ENCODE measurements at regions not wholly inside any gene's neighbourhood (a gene's known extent, or its start where the extent isn't known, plus 50 kb on each side); places are given as distances from the start of the nearest gene placed in this dataset.

DNA sequence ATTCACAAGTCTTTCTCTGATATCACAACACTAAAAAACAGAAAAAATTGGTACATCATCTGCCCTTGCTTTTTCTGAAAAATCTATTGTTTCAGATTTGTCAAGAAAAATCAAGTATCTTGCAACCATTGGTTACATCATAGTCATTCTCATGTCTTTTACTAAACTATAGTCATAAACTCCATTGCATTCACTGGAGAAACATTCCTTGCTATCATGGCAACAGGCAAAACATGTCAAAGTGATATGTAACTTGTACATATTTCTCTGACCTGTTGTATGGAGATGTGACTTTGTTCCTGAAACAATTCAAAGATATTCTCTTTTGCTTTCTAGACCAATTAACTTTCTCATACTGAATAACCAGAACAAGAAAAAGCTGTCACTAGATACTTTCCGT lies 121.9 kb upstream of the ANK2 start:
- H3K27me3 ChIP-seq (replicated peaks in 1 of 4; ENCODE audit: control extremely low read depth in 1 of 4, control insufficient read depth in 3 of 4, insufficient read depth in 4 of 4, low read length in 3 of 4) = no peaks in the 10 kb centered on the region
- ATAC-seq (ENCODE audit: low read depth) (no peak), DNase-seq (no peak)
- H3K4me3 ChIP-seq (ENCODE audit: control extremely low read depth in 1 of 5, extremely low read depth in 1 of 5, insufficient read depth in 1 of 5, low read depth in 2 of 5, low read length in 4 of 5) = no peak overlapping the region
- peaks cover 2% of the 10 kb centered on the region for H3K27me3 Mint-ChIP-seq
- no peaks in the 10 kb centered on the region for H3K9me3 Mint-ChIP-seq (ENCODE audit: insufficient read depth)
- H4K20me1 ChIP-seq (ENCODE audit: control insufficient read depth, insufficient read depth, low read length, poor library complexity, severe bottlenecking) = no peaks in the 10 kb centered on the region
- H2AFZ ChIP-seq (ENCODE audit: insufficient read depth, low read depth, low read length, poor library complexity, severe bottlenecking) = no peak overlapping the region
- ChIA-PET CTCF (interaction anchor here (1.0 to 2.5 kb wide), 2 partner anchors 11 to 24 kb away, joined by 3 to 14 read pairs; no protein-coding TSS in a partner anchor), POLR2A (no interaction called here)
- no peak overlapping the region for H3K4me3 Mint-ChIP-seq
- no peak overlapping the region for H3K27ac ChIP-seq (ENCODE audit: low read length in 2 of 2)
- H3K79me2 ChIP-seq (ENCODE audit: control insufficient read depth, insufficient read depth, low read length) = no peaks in the 10 kb centered on the region
- intact Hi-C loops (cut with micrococcal nuclease) = no loop called here
- no CpG with 5 or more reads among the region's 1 CpG for WGBS (ENCODE audit: insufficient coverage)
- no peaks in the 10 kb centered on the region for H3K4me1 Mint-ChIP-seq
- H3K36me3 ChIP-seq (replicated peaks in 1 of 2; ENCODE audit: control extremely low read depth in 1 of 2, control insufficient read depth in 1 of 2, extremely low read depth in 1 of 2, insufficient read depth in 2 of 2, low read length in 1 of 2) = no peaks in the 10 kb centered on the region
- H3K9ac ChIP-seq (ENCODE audit: low read length) = no peak overlapping the region
- no peaks in the 10 kb centered on the region for H3K4me1 ChIP-seq (ENCODE audit: control insufficient read depth in 2 of 2, insufficient read depth in 2 of 2, low read length in 2 of 2)
- no peaks in the 10 kb centered on the region for H3K9me3 ChIP-seq (ENCODE audit: control extremely low read depth in 1 of 3, control insufficient read depth in 2 of 3, insufficient read depth in 1 of 3, low read length in 2 of 3)
- H3K4me2 ChIP-seq (replicated peaks; ENCODE audit: low read depth, low read length, poor library complexity, severe bottlenecking) = no peak overlapping the region
- TF ChIP-seq EZH2 (IDR thresholded peaks at IDR 0.05; ENCODE audit: borderline replicate concordance, insufficient read depth, low read depth, low read length, poor library complexity, severe bottlenecking) = no peak
- TF ChIP-seq, protein P1, sequence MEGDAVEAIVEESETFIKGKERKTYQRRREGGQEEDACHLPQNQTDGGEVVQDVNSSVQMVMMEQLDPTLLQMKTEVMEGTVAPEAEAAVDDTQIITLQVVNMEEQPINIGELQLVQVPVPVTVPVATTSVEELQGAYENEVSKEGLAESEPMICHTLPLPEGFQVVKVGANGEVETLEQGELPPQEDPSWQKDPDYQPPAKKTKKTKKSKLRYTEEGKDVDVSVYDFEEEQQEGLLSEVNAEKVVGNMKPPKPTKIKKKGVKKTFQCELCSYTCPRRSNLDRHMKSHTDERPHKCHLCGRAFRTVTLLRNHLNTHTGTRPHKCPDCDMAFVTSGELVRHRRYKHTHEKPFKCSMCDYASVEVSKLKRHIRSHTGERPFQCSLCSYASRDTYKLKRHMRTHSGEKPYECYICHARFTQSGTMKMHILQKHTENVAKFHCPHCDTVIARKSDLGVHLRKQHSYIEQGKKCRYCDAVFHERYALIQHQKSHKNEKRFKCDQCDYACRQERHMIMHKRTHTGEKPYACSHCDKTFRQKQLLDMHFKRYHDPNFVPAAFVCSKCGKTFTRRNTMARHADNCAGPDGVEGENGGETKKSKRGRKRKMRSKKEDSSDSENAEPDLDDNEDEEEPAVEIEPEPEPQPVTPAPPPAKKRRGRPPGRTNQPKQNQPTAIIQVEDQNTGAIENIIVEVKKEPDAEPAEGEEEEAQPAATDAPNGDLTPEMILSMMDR (IDR thresholded peaks at IDR 0.05) = no peak
- H3K27ac Mint-ChIP-seq = no peak overlapping the region

DNA sequence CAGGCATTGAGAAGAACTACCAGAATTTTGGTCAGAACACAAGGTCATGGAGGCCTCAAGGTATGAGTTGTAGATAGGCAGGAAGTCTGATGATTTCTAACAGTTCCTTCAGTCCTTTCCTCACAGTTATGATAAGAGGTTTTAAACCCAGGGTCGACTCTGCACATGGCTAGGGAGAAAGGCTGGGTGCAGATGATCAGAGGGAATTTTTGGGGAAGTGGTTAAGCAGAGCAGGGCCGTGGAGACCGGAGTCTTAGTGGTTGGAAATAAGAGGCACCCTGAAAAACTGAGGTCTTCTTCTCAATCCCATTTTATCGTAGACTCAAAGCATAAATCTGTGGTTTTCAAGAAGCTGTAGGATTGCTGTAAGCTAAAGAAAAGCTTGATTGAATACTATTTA lies 118.5 kb upstream of the ANK2 start:
- Histone ChIP-seq H3K4me1 (ENCODE audit: control insufficient read depth in 2 of 2, insufficient read depth in 2 of 2, low read length in 2 of 2) (no peaks in the 10 kb centered on the region), H3K9me3 (ENCODE audit: control extremely low read depth in 1 of 3, control insufficient read depth in 2 of 3, insufficient read depth in 1 of 3, low read length in 2 of 3) (no peaks in the 10 kb centered on the region), H4K20me1 (ENCODE audit: control insufficient read depth, insufficient read depth, low read length, poor library complexity, severe bottlenecking) (no peaks in the 10 kb centered on the region), H3K4me3 (ENCODE audit: control extremely low read depth in 1 of 5, extremely low read depth in 1 of 5, insufficient read depth in 1 of 5, low read depth in 2 of 5, low read length in 4 of 5) (no peak overlapping the region), H3K36me3 (replicated peaks in 1 of 2; ENCODE audit: control extremely low read depth in 1 of 2, control insufficient read depth in 1 of 2, extremely low read depth in 1 of 2, insufficient read depth in 2 of 2, low read length in 1 of 2) (no peaks in the 10 kb centered on the region), H3K9ac (ENCODE audit: low read length) (no peak overlapping the region), H3K4me2 (replicated peaks; ENCODE audit: low read depth, low read length, poor library complexity, severe bottlenecking) (no peak overlapping the region), H2AFZ (ENCODE audit: insufficient read depth, low read depth, low read length, poor library complexity, severe bottlenecking) (no peak overlapping the region), H3K27me3 (replicated peaks in 1 of 4; ENCODE audit: control extremely low read depth in 1 of 4, control insufficient read depth in 3 of 4, insufficient read depth in 4 of 4, low read length in 3 of 4) (no peaks in the 10 kb centered on the region), H3K79me2 (ENCODE audit: control insufficient read depth, insufficient read depth, low read length) (no peaks in the 10 kb centered on the region), H3K27ac (ENCODE audit: low read length in 2 of 2) (no peak overlapping the region)
- TF ChIP-seq, protein P1 (IDR thresholded peaks at IDR 0.05) = no peak
- TF ChIP-seq EZH2 (IDR thresholded peaks at IDR 0.05; ENCODE audit: borderline replicate concordance, insufficient read depth, low read depth, low read length, poor library complexity, severe bottlenecking) = no peak
- CTCF ChIA-PET = interaction anchor here (1.0 kb wide), 1 partner anchor 21 kb away, joined by 3 read pairs; no protein-coding TSS in a partner anchor
- POLR2A ChIA-PET = no interaction called here
- H3K4me1 Mint-ChIP-seq = no peaks in the 10 kb centered on the region
- H3K27me3 Mint-ChIP-seq = peaks cover 2% of the 10 kb centered on the region
- intact Hi-C loops (cut with micrococcal nuclease) = no loop called here
- no peaks in the 10 kb centered on the region for H3K9me3 Mint-ChIP-seq (ENCODE audit: insufficient read depth)
- WGBS (ENCODE audit: insufficient coverage) = no CpG with 5 or more reads among the region's 4 CpGs
- no peak for ATAC-seq (ENCODE audit: low read depth)
- no peak overlapping the region for H3K4me3 Mint-ChIP-seq
- H3K27ac Mint-ChIP-seq = no peak overlapping the region
- DNase-seq = no peak

Data from B cell (primary cell).